Esophagus squamous epithelium (tissue), 4 donors: ENCODE measurements at regions not wholly inside any gene's neighbourhood (a gene's known extent, or its start where the extent isn't known, plus 50 kb on each side); places are given as distances from the start of the nearest gene placed in this dataset.
"Not testable (repeated sequence)": the region's sequence is repeated elsewhere in the genome, so short reads cannot be mapped to it uniquely, and the experiment has no call there.

Source experiments
- POLR2A ChIP-seq, 4 donors: fragments of 450-650 bp; IDR thresholded peaks; one replicate each; pipeline ENCODE4 v1.6.1; 2017; ENCODE audit warnings: antibody characterized with exemption in 4 of 4, mild to moderate bottlenecking in 4 of 4, moderate library complexity in 3 of 4
- TF ChIP-seq, protein P1 (sequence below), 6 experiments: fragments of 450-650 bp in 4 of 6; fragments of 200-600 bp in 2 of 6; sonication (generic) in 2 of 6; IDR thresholded peaks; one replicate each; pipeline ENCODE4 v1.5.1; 2016 to 2019; ENCODE audit warnings: antibody characterized with exemption in 6 of 6, mild to moderate bottlenecking in 4 of 6, moderate library complexity in 4 of 6

DNA sequence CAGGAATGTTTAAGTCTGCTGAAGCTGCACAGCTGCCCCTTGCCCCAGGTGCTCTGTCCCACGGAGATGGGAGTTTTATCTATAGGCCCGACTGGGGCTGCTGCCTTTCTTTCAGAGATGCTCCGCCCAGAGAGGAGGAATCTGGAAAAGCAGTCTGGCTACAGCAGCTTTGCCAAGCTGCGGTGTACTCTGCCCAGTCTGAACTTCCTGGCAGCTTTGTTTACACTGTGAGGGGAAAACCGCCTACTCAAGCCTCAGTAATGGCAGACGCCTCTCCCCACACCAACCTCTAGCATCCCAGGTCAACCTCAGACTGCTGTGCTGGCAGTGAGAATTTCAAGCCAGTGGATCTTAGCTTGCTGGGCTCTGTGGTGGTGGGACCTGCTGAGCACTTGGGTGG is 237.5 kb upstream of the KAZN start:
- TF ChIP-seq, protein P1, sequence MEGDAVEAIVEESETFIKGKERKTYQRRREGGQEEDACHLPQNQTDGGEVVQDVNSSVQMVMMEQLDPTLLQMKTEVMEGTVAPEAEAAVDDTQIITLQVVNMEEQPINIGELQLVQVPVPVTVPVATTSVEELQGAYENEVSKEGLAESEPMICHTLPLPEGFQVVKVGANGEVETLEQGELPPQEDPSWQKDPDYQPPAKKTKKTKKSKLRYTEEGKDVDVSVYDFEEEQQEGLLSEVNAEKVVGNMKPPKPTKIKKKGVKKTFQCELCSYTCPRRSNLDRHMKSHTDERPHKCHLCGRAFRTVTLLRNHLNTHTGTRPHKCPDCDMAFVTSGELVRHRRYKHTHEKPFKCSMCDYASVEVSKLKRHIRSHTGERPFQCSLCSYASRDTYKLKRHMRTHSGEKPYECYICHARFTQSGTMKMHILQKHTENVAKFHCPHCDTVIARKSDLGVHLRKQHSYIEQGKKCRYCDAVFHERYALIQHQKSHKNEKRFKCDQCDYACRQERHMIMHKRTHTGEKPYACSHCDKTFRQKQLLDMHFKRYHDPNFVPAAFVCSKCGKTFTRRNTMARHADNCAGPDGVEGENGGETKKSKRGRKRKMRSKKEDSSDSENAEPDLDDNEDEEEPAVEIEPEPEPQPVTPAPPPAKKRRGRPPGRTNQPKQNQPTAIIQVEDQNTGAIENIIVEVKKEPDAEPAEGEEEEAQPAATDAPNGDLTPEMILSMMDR (IDR thresholded peaks at IDR 0.05), result not testable (repeated sequence)
- not testable (repeated sequence) for TF ChIP-seq POLR2A (IDR thresholded peaks at IDR 0.05)
